HepG2 (cell line): ENCODE measurements at regions not wholly inside any gene's neighbourhood (a gene's known extent, or its start where the extent isn't known, plus 50 kb on each side); places are given as distances from the start of the nearest gene placed in this dataset.

ENCODE experiments used
- ATAC-seq: fragments of 200-7000 bp; cut with Tn5 transposase; 3 replicates; pipeline ENCODE4 v1.9.1; 2020; ENCODE audit warnings: mild to moderate bottlenecking, moderate library complexity
- BruUV-seq: library from RNA; stranded (reverse); fragments of 400-500 nt; replicated peaks from 2 replicates; lab custom pipeline; 2021; lab: Mats Ljungman, UMichigan
- CTCF ChIA-PET: fragments of 300-600 bp; formaldehyde crosslinking; extraction: SDS; loops from one replicate; lab custom pipeline; 2021; ENCODE audit warnings: low total read pairs, inconsistent platforms, low intra/inter-chr PET ratio; lab: Yijun Ruan, JAX
- POLR2A ChIA-PET: fragments of 350-600 bp; sonication (Branson Sonifier 250); formaldehyde crosslinking; loops from one replicate; lab custom pipeline; 2020; ENCODE audit warnings: antibody characterized with exemption, inconsistent platforms; lab: Yijun Ruan, JAX
- DNase-seq: peaks from one replicate; pipeline ENCODE4 v3.0.0-alpha.2; 2015; ENCODE audit warnings: low spot score
- FAIRE-seq: peaks from 3 replicates; lab custom pipeline; 2011; peaks lifted over from hg19 to GRCh38; lab: Jason Lieb, UNC
- H2AFZ ChIP-seq: one replicate; pipeline ENCODE4 v1.6.1; 2011; ENCODE audit warnings: low read length, inconsistent platforms
- H3K27ac ChIP-seq: fragments of 300-600 bp; 3 replicates; pipeline ENCODE4 v1.8.0; 2011; ENCODE audit warnings: mixed run types, mild to moderate bottlenecking, mixed read lengths, low read length, inconsistent platforms; ENCODE audit not compliant: insufficient read depth; ENCODE audit errors: extremely low read length
- H3K27me3 ChIP-seq, 2 experiments: fragments of 200-600 bp in 1 of 2; 2 replicates in 1 of 2; 3 replicates in 1 of 2; pipeline versions ENCODE4 v1.6.0 to v1.8.0; 2011; ENCODE audit warnings: low read length in 2 of 2, mild to moderate bottlenecking in 2 of 2, moderate library complexity in 2 of 2, inconsistent platforms in 1 of 2; ENCODE audit not compliant: insufficient read depth in 2 of 2, control insufficient read depth in 1 of 2
- H3K36me3 ChIP-seq, 2 experiments: fragments of 200-600 bp in 1 of 2; replicated peaks in 1 of 2; 2 replicates in 1 of 2; 3 replicates in 1 of 2; pipeline versions ENCODE4 v1.5.1 to v1.8.0; 2011; ENCODE audit warnings: low read length in 2 of 2, inconsistent platforms in 1 of 2; ENCODE audit not compliant: insufficient read depth in 2 of 2, control insufficient read depth in 1 of 2
- H3K4me1 ChIP-seq: 2 replicates; pipeline ENCODE4 v1.5.1; 2012; ENCODE audit warnings: low read length, inconsistent platforms; ENCODE audit not compliant: insufficient read depth
- H3K4me2 ChIP-seq: 2 replicates; pipeline ENCODE4 v1.6.0; 2011; ENCODE audit warnings: low read depth, low read length, inconsistent platforms
- H3K4me3 ChIP-seq, 3 experiments: fragments of 200-600 bp in 1 of 3; sonication (generic), shearing (Covaris generic) in 1 of 3; replicated peaks in 1 of 3; 2 replicates each; pipeline ENCODE4 v1.5.1; 2011 to 2016; ENCODE audit warnings: low read length in 3 of 3, inconsistent platforms in 2 of 3, low read depth in 2 of 3, mild to moderate bottlenecking in 2 of 3, control low read depth in 1 of 3, mixed read lengths in 1 of 3; ENCODE audit not compliant: insufficient read depth in 1 of 3
- H3K79me2 ChIP-seq: one replicate; pipeline ENCODE4 v1.6.1; 2011; ENCODE audit warnings: low read length, inconsistent platforms; ENCODE audit not compliant: insufficient read depth
- H3K9ac ChIP-seq: 2 replicates; pipeline ENCODE4 v1.6.0; 2011; ENCODE audit warnings: mild to moderate bottlenecking, low read depth, low read length, inconsistent platforms; ENCODE audit not compliant: insufficient read depth
- H3K9me3 ChIP-seq: 2 replicates; pipeline ENCODE4 v1.5.1; 2012; ENCODE audit warnings: mild to moderate bottlenecking, low read length
- H4K20me1 ChIP-seq: 2 replicates; pipeline ENCODE4 v1.6.0; 2011; ENCODE audit warnings: inconsistent platforms, mild to moderate bottlenecking, low read length, moderate library complexity; ENCODE audit not compliant: insufficient read depth
- DR1 ChIP-seq: sonication (generic); formaldehyde crosslinking; IDR thresholded peaks from 2 replicates; pipeline ENCODE4 v1.8.0; 2021; ENCODE audit warnings: mild to moderate bottlenecking, missing genetic modification reagents, inconsistent platforms
- ELF1 ChIP-seq: sonication (generic); formaldehyde crosslinking; IDR thresholded peaks from 2 replicates; pipeline ENCODE4 v1.4.0; 2020; ENCODE audit warnings: missing genetic modification reagents
- FOXK2 ChIP-seq: fragments of 450-650 bp; IDR thresholded peaks from 2 replicates; pipeline ENCODE4 v1.6.1; 2016
- FOXO4 ChIP-seq: sonication (generic); formaldehyde crosslinking; conservative IDR thresholded peaks from 2 replicates; pipeline ENCODE4 v1.8.1; 2023; ENCODE audit warnings: missing genetic modification reagents
- GFI1 ChIP-seq: sonication (generic); formaldehyde crosslinking; IDR thresholded peaks from 2 replicates; pipeline ENCODE4 v1.5.0; 2020; ENCODE audit warnings: missing genetic modification reagents, mild to moderate bottlenecking, borderline replicate concordance
- GZF1 ChIP-seq: sonication (generic); formaldehyde crosslinking; IDR thresholded peaks from 2 replicates; pipeline ENCODE4 v1.5.1; 2020; ENCODE audit warnings: mild to moderate bottlenecking, missing genetic modification reagents
- HOMEZ ChIP-seq: IDR thresholded peaks from 2 replicates; pipeline ENCODE4 v1.6.1; 2016; ENCODE audit warnings: low read depth
- IRX3 ChIP-seq: sonication (generic); formaldehyde crosslinking; IDR thresholded peaks from 2 replicates; pipeline ENCODE4 v1.8.1; 2023; ENCODE audit warnings: mild to moderate bottlenecking, low read depth, missing genetic modification reagents, borderline replicate concordance
- MAF1 ChIP-seq: sonication (generic); formaldehyde crosslinking; IDR thresholded peaks from 2 replicates; pipeline ENCODE4 v1.5.0; 2020; ENCODE audit warnings: missing genetic modification reagents, borderline replicate concordance
- NFKBIZ ChIP-seq: IDR thresholded peaks from 2 replicates; pipeline ENCODE4 v1.6.1; 2018; ENCODE audit warnings: missing genetic modification reagents, missing compliant biosample characterization
- PHB2 ChIP-seq: fragments of 450-650 bp; IDR thresholded peaks from 2 replicates; pipeline ENCODE4 v1.6.1; 2018; ENCODE audit not compliant: partially characterized antibody
- RBM22 ChIP-seq: fragments of 200-400 bp; formaldehyde crosslinking; optimal IDR thresholded peaks from 2 replicates; pipeline ENCODE3; 2017; ENCODE audit warnings: mild to moderate bottlenecking, low read length, moderate library complexity
- SNRNP70 ChIP-seq: fragments of 200-400 bp; formaldehyde crosslinking; IDR thresholded peaks from 2 replicates; pipeline ENCODE4 v1.6.1; 2017; ENCODE audit warnings: mild to moderate bottlenecking, low read depth, low read length, moderate library complexity
- ZBTB7B ChIP-seq: sonication (generic); formaldehyde crosslinking; IDR thresholded peaks from 2 replicates; pipeline ENCODE4 v1.4.0; 2020; ENCODE audit warnings: missing genetic modification reagents
- ZFYVE20 ChIP-seq: sonication (generic); formaldehyde crosslinking; IDR thresholded peaks from 2 replicates; pipeline ENCODE4 v1.8.0; 2023; ENCODE audit warnings: low read depth, mild to moderate bottlenecking, moderate library complexity, missing genetic modification reagents, borderline replicate concordance
- ZNF414 ChIP-seq: sonication (generic); formaldehyde crosslinking; IDR thresholded peaks from 2 replicates; pipeline ENCODE4 v1.5.0; 2020; ENCODE audit warnings: missing genetic modification reagents
- ZNF549 ChIP-seq: sonication (generic); formaldehyde crosslinking; IDR thresholded peaks from 2 replicates; pipeline ENCODE4 v1.5.0; 2020; ENCODE audit warnings: missing genetic modification reagents
- ZNF841 ChIP-seq: sonication (generic); formaldehyde crosslinking; IDR thresholded peaks from 2 replicates; pipeline ENCODE4 v1.8.1; 2023; ENCODE audit warnings: missing genetic modification reagents, borderline replicate concordance
- WGBS: methylation state at CpG from one replicate; pipeline ENCODE4 v1.1.6; 2017; ENCODE audit warnings: low lambda C conversion rate; 5-methylcytosine and 5-hydroxymethylcytosine counted together
- in situ Hi-C: cut with HindIII; loops from 2 replicates; pipeline ENCODE4 v1.10.0; 2017; ENCODE audit warnings: low pct_unique_long_range_greater_than_20kb; ENCODE audit not compliant: extremely low pct_ligation_motif_present
- intact Hi-C: fragments of 100-400 bp; cut with micrococcal nuclease; formaldehyde crosslinking; loops from one replicate; pipeline ENCODE4 v1.10.0; 2022; ENCODE audit not compliant: unreplicated experiment
- TF ChIP-seq, protein P1 (sequence below): sonication (generic); formaldehyde crosslinking; IDR thresholded peaks from 2 replicates; pipeline ENCODE4 v1.9.0; 2021; ENCODE audit warnings: missing genetic modification reagents, mild to moderate bottlenecking, borderline replicate concordance
- TF ChIP-seq, protein P2 (sequence below): sonication (generic); formaldehyde crosslinking; IDR thresholded peaks from 2 replicates; pipeline ENCODE4 v1.4.0; 2020; ENCODE audit warnings: missing genetic modification reagents, borderline replicate concordance

GRCh38 chrX:27086237-27086636 lies 376.9 kb downstream of the PPP4R3C start (continued):
- TF ChIP-seq GFI1 (no peak), RBM22 (no peak), NFKBIZ (no peak)

DNA sequence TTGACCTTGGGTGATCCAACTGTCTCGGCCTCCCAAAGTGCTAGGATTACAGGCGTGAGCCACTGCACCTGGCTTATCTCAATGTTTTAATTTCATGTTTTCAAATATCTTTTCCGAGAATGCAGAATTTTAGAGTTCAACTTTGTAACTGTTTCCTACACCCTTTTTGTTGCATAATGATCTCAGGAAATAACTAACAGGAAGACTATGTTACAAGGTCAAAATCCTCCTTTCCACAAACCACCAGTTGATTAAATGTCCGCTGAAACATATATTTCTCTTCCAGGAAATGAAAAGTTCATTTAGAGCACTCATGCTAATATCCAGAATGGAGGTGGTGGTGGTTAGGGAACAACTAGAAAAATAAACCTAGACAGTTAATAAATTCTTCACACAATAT lies 377.8 kb downstream of the PPP4R3C start:
- Histone ChIP-seq H3K4me2 (no peak overlapping the region), H3K36me3 (no peaks in the 10 kb centered on the region), H4K20me1 (no peaks in the 10 kb centered on the region), H3K27ac (no peak overlapping the region), H3K9me3 (no peaks in the 10 kb centered on the region), H3K4me3 (no peak overlapping the region), H2AFZ (no peak overlapping the region), H3K79me2 (no peaks in the 10 kb centered on the region), H3K4me1 (no peaks in the 10 kb centered on the region), H3K27me3 (no peaks in the 10 kb centered on the region), H3K9ac (no peak overlapping the region)
- ATAC-seq (no peak), FAIRE-seq (no peak), DNase-seq (no peak)
- intact Hi-C loops (no loop called here), in situ Hi-C loops (no loop called here)
- 2% methylated on average over 4 of the region's 4 CpGs for WGBS
- ChIA-PET CTCF (no interaction called here), POLR2A (no interaction called here)
- BruUV-seq: no TSS peak
- TF ChIP-seq ELF1 (CRISPR knock-in tag): no peak
- no peak for TF ChIP-seq FOXK2
- TF ChIP-seq HOMEZ (CRISPR knock-in tag): no peak
- no peak for TF ChIP-seq SNRNP70
- TF ChIP-seq FOXO4: no peak
- no peak for TF ChIP-seq MAF1 (CRISPR knock-in tag)
- TF ChIP-seq IRX3 (CRISPR knock-in tag): no peak
- no peak for TF ChIP-seq ZNF841
- no peak for TF ChIP-seq PHB2
- no peak for TF ChIP-seq ZFYVE20
- no peak for TF ChIP-seq ZNF549 (CRISPR knock-in tag)
- no peak for TF ChIP-seq ZBTB7B
- TF ChIP-seq, protein P1, sequence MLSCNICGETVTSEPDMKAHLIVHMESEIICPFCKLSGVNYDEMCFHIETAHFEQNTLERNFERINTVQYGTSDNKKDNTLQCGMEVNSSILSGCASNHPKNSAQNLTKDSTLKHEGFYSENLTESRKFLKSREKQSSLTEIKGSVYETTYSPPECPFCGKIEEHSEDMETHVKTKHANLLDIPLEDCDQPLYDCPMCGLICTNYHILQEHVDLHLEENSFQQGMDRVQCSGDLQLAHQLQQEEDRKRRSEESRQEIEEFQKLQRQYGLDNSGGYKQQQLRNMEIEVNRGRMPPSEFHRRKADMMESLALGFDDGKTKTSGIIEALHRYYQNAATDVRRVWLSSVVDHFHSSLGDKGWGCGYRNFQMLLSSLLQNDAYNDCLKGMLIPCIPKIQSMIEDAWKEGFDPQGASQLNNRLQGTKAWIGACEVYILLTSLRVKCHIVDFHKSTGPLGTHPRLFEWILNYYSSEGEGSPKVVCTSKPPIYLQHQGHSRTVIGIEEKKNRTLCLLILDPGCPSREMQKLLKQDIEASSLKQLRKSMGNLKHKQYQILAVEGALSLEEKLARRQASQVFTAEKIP (CRISPR knock-in tag): no peak
- TF ChIP-seq, protein P2, sequence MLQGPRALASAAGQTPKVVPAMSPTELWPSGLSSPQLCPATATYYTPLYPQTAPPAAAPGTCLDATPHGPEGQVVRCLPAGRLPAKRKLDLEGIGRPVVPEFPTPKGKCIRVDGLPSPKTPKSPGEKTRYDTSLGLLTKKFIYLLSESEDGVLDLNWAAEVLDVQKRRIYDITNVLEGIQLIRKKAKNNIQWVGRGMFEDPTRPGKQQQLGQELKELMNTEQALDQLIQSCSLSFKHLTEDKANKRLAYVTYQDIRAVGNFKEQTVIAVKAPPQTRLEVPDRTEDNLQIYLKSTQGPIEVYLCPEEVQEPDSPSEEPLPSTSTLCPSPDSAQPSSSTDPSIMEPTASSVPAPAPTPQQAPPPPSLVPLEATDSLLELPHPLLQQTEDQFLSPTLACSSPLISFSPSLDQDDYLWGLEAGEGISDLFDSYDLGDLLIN (CRISPR knock-in tag): no peak
- TF ChIP-seq DR1: no peak
- no peak for TF ChIP-seq ZNF414 (CRISPR knock-in tag)
- TF ChIP-seq GZF1 (CRISPR knock-in tag): no peak
